ENCODE measurements at regions not wholly inside any gene's neighbourhood (a gene's known extent, or its start where the extent isn't known, plus 50 kb on each side); places are given as distances from the start of the nearest gene placed in this dataset.

DNA sequence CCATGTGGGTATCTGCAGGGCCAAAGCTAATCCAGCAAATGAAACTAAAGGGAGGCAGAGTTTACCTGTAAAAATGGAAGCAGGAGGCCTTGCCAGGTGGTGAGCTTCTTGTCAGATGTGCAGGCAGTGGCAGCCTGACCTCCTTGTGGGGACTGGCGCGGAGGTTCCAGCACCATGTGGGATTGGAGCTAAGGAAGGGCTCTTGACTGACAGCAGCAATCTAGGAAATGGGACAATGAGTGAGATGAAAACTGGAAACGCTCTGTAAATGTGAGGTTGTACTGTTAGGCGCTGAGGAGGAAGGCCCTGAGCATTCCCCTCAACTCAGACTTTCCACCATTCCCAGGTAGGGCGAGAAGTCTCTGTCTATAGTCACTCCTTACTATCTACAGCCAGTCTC, 81.8 kb upstream of the ARMC2 start:
- no peak for DNase-seq (ENCODE audit: low spot score)
- H3K4me2 ChIP-seq, result 0 out of 2 replicates have a peak overlapping the region, but pooled peaks have one; percentile 55
- H3K27me3 Mint-ChIP-seq (ENCODE audit: insufficient read depth, low read depth, poor library complexity), result peaks cover under 1% of the 10 kb centered on the region
- H3K27me3 ChIP-seq (ENCODE audit: insufficient read depth), result no peaks in the 10 kb centered on the region
- peaks cover 11% of the 10 kb centered on the region for H3K4me1 Mint-ChIP-seq
- H2AFZ ChIP-seq, result no peak overlapping the region
- H3K4me3 ChIP-seq, result no peak overlapping the region
- H3K4me3 Mint-ChIP-seq, result no peak overlapping the region
- H3K27ac ChIP-seq (ENCODE audit: low read depth), result no peak overlapping the region
- H4K20me1 ChIP-seq (replicated peaks; ENCODE audit: insufficient read depth), result no peaks in the 10 kb centered on the region
- H3K36me3 Mint-ChIP-seq (ENCODE audit: low read depth), result no peaks in the 10 kb centered on the region; the same call in 2 of the 3 replicates
- no peaks in the 10 kb centered on the region for H3F3A ChIP-seq (replicated peaks; ENCODE audit: low read depth)
- H3K36me3 ChIP-seq (ENCODE audit: insufficient read depth), result no peaks in the 10 kb centered on the region
- H3K79me2 ChIP-seq (replicated peaks; ENCODE audit: insufficient read depth), result no peaks in the 10 kb centered on the region
- TF ChIP-seq CREB1 (CRISPR knock-in tag; IDR thresholded peaks at IDR 0.05; ENCODE audit: low read depth) (no peak), EZH2phosphoT487 (IDR thresholded peaks at IDR 0.05; ENCODE audit: unreplicated experiment) (no peak), POLR2AphosphoS5 (IDR thresholded peaks at IDR 0.05; ENCODE audit: low read depth) (no peak), NANOG (IDR thresholded peaks at IDR 0.05; ENCODE audit: borderline replicate concordance) (no peak), EZH2 (IDR thresholded peaks at IDR 0.05; ENCODE audit: low read depth, unreplicated experiment) (no peak), STAT1 (IDR thresholded peaks at IDR 0.05; ENCODE audit: unreplicated experiment) (no peak), ZNF331 (CRISPR knock-in tag; IDR thresholded peaks at IDR 0.05; ENCODE audit: low read depth) (no peak), JUNB (IDR thresholded peaks at IDR 0.05; ENCODE audit: unreplicated experiment) (no peak), ZNF114 (CRISPR knock-in tag; IDR thresholded peaks at IDR 0.05) (no peak)
- TF ChIP-seq, protein P1, sequence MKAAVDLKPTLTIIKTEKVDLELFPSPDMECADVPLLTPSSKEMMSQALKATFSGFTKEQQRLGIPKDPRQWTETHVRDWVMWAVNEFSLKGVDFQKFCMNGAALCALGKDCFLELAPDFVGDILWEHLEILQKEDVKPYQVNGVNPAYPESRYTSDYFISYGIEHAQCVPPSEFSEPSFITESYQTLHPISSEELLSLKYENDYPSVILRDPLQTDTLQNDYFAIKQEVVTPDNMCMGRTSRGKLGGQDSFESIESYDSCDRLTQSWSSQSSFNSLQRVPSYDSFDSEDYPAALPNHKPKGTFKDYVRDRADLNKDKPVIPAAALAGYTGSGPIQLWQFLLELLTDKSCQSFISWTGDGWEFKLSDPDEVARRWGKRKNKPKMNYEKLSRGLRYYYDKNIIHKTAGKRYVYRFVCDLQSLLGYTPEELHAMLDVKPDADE (IDR thresholded peaks at IDR 0.05), result no peak
- TF ChIP-seq, protein P2, sequence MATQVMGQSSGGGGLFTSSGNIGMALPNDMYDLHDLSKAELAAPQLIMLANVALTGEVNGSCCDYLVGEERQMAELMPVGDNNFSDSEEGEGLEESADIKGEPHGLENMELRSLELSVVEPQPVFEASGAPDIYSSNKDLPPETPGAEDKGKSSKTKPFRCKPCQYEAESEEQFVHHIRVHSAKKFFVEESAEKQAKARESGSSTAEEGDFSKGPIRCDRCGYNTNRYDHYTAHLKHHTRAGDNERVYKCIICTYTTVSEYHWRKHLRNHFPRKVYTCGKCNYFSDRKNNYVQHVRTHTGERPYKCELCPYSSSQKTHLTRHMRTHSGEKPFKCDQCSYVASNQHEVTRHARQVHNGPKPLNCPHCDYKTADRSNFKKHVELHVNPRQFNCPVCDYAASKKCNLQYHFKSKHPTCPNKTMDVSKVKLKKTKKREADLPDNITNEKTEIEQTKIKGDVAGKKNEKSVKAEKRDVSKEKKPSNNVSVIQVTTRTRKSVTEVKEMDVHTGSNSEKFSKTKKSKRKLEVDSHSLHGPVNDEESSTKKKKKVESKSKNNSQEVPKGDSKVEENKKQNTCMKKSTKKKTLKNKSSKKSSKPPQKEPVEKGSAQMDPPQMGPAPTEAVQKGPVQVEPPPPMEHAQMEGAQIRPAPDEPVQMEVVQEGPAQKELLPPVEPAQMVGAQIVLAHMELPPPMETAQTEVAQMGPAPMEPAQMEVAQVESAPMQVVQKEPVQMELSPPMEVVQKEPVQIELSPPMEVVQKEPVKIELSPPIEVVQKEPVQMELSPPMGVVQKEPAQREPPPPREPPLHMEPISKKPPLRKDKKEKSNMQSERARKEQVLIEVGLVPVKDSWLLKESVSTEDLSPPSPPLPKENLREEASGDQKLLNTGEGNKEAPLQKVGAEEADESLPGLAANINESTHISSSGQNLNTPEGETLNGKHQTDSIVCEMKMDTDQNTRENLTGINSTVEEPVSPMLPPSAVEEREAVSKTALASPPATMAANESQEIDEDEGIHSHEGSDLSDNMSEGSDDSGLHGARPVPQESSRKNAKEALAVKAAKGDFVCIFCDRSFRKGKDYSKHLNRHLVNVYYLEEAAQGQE (IDR thresholded peaks at IDR 0.05; ENCODE audit: unreplicated experiment), result no peak
- TF ChIP-seq, protein P3, sequence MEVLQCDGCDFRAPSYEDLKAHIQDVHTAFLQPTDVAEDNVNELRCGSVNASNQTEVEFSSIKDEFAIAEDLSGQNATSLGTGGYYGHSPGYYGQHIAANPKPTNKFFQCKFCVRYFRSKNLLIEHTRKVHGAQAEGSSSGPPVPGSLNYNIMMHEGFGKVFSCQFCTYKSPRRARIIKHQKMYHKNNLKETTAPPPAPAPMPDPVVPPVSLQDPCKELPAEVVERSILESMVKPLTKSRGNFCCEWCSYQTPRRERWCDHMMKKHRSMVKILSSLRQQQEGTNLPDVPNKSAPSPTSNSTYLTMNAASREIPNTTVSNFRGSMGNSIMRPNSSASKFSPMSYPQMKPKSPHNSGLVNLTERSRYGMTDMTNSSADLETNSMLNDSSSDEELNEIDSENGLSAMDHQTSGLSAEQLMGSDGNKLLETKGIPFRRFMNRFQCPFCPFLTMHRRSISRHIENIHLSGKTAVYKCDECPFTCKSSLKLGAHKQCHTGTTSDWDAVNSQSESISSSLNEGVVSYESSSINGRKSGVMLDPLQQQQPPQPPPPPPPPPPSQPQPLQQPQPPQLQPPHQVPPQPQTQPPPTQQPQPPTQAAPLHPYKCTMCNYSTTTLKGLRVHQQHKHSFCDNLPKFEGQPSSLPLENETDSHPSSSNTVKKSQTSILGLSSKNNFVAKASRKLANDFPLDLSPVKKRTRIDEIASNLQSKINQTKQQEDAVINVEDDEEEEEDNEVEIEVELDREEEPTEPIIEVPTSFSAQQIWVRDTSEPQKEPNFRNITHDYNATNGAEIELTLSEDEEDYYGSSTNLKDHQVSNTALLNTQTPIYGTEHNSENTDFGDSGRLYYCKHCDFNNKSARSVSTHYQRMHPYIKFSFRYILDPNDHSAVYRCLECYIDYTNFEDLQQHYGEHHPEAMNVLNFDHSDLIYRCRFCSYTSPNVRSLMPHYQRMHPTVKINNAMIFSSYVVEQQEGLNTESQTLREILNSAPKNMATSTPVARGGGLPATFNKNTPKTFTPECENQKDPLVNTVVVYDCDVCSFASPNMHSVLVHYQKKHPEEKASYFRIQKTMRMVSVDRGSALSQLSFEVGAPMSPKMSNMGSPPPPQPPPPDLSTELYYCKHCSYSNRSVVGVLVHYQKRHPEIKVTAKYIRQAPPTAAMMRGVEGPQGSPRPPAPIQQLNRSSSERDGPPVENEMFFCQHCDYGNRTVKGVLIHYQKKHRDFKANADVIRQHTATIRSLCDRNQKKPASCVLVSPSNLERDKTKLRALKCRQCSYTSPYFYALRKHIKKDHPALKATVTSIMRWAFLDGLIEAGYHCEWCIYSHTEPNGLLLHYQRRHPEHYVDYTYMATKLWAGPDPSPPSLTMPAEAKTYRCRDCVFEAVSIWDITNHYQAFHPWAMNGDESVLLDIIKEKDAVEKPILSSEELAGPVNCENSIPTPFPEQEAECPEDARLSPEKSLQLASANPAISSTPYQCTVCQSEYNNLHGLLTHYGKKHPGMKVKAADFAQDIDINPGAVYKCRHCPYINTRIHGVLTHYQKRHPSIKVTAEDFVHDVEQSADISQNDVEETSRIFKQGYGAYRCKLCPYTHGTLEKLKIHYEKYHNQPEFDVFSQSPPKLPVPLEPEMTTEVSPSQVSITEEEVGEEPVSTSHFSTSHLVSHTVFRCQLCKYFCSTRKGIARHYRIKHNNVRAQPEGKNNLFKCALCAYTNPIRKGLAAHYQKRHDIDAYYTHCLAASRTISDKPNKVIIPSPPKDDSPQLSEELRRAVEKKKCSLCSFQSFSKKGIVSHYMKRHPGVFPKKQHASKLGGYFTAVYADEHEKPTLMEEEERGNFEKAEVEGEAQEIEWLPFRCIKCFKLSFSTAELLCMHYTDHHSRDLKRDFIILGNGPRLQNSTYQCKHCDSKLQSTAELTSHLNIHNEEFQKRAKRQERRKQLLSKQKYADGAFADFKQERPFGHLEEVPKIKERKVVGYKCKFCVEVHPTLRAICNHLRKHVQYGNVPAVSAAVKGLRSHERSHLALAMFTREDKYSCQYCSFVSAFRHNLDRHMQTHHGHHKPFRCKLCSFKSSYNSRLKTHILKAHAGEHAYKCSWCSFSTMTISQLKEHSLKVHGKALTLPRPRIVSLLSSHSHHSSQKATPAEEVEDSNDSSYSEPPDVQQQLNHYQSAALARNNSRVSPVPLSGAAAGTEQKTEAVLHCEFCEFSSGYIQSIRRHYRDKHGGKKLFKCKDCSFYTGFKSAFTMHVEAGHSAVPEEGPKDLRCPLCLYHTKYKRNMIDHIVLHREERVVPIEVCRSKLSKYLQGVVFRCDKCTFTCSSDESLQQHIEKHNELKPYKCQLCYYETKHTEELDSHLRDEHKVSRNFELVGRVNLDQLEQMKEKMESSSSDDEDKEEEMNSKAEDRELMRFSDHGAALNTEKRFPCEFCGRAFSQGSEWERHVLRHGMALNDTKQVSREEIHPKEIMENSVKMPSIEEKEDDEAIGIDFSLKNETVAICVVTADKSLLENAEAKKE (CRISPR knock-in tag; IDR thresholded peaks at IDR 0.05), result no peak
- TF ChIP-seq, protein P4, sequence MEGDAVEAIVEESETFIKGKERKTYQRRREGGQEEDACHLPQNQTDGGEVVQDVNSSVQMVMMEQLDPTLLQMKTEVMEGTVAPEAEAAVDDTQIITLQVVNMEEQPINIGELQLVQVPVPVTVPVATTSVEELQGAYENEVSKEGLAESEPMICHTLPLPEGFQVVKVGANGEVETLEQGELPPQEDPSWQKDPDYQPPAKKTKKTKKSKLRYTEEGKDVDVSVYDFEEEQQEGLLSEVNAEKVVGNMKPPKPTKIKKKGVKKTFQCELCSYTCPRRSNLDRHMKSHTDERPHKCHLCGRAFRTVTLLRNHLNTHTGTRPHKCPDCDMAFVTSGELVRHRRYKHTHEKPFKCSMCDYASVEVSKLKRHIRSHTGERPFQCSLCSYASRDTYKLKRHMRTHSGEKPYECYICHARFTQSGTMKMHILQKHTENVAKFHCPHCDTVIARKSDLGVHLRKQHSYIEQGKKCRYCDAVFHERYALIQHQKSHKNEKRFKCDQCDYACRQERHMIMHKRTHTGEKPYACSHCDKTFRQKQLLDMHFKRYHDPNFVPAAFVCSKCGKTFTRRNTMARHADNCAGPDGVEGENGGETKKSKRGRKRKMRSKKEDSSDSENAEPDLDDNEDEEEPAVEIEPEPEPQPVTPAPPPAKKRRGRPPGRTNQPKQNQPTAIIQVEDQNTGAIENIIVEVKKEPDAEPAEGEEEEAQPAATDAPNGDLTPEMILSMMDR (conservative IDR thresholded peaks at IDR 0.05; ENCODE audit: low read depth in 2 of 2), result no peak
- no peak overlapping the region for H3K27ac Mint-ChIP-seq
- H3K9me2 ChIP-seq (ENCODE audit: insufficient read depth), result 0 out of 2 replicates have a peak, but pooled peaks cover 2% of the 10 kb centered on the region
- peaks cover 4% of the 10 kb centered on the region; the same call in 2 of the 3 replicates for H3K9me3 Mint-ChIP-seq
- ATAC-seq, result no peak
- H3K4me1 ChIP-seq (ENCODE audit: insufficient read depth), result peaks cover 9% of the 10 kb centered on the region

Measured in GM23338 (cell line).